ENCODE measurements at regions not wholly inside any gene's neighbourhood (a gene's known extent, or its start where the extent isn't known, plus 50 kb on each side); places are given as distances from the start of the nearest gene placed in this dataset.
"Not testable (repeated sequence)": the region's sequence is repeated elsewhere in the genome, so short reads cannot be mapped to it uniquely, and the experiment has no call there.

- no peak for DNase-seq (ENCODE audit: extremely low read depth, low read depth)
- TF ChIP-seq CTCF (IDR thresholded peaks at IDR 0.05; ENCODE audit: low read depth, low read length, missing control alignments) = no peak
- no peak overlapping the region for H3K4me3 ChIP-seq (replicated peaks; ENCODE audit: low read depth, low read length)
Measured at GRCh38 chr5:23139338-23140171, 286.4 kb upstream of the CDH12 start.

- DNase-seq (ENCODE audit: extremely low read depth, low read depth) = no peak
- no peak overlapping the region for H3K4me3 ChIP-seq (replicated peaks; ENCODE audit: low read depth, low read length)
- TF ChIP-seq CTCF (IDR thresholded peaks at IDR 0.05; ENCODE audit: low read depth, low read length, missing control alignments) = no peak
Measured at GRCh38 chr5:23136958-23137357, 283.8 kb upstream of the CDH12 start.

- DNase-seq (ENCODE audit: extremely low read depth, low read depth) = no peak
- H3K4me3 ChIP-seq (replicated peaks; ENCODE audit: low read depth, low read length) = no peak overlapping the region
- TF ChIP-seq CTCF (IDR thresholded peaks at IDR 0.05; ENCODE audit: low read depth, low read length, missing control alignments) = no peak
Measured at GRCh38 chr5:23132231-23132630, 279.1 kb upstream of the CDH12 start.

GRCh38 chr5:23112237-23112636, 259.1 kb upstream of the CDH12 start:
- no peak overlapping the region for H3K4me3 ChIP-seq (replicated peaks; ENCODE audit: low read depth, low read length)
- TF ChIP-seq CTCF (IDR thresholded peaks at IDR 0.05; ENCODE audit: low read depth, low read length, missing control alignments) = no peak
- no peak for DNase-seq (ENCODE audit: extremely low read depth, low read depth)

- no peak for DNase-seq (ENCODE audit: extremely low read depth, low read depth)
Measured at GRCh38 chr5:23105021-23105420, 251.9 kb upstream of the CDH12 start.

GRCh38 chr5:23103566-23103965, 250.4 kb upstream of the CDH12 start:
- H3K4me3 ChIP-seq (replicated peaks; ENCODE audit: low read depth, low read length) = no peak overlapping the region
- TF ChIP-seq CTCF (IDR thresholded peaks at IDR 0.05; ENCODE audit: low read depth, low read length, missing control alignments) = no peak
- DNase-seq (ENCODE audit: extremely low read depth, low read depth) = no peak

More at GRCh38 chr5:23105021-23105420, 251.9 kb upstream of the CDH12 start:
- no peak overlapping the region for H3K4me3 ChIP-seq (replicated peaks; ENCODE audit: low read depth, low read length)
- TF ChIP-seq CTCF (IDR thresholded peaks at IDR 0.05; ENCODE audit: low read depth, low read length, missing control alignments) = no peak

- H3K4me3 ChIP-seq (replicated peaks; ENCODE audit: low read depth, low read length); DNase-seq (ENCODE audit: extremely low read depth, low read depth): not testable (repeated sequence)
Measured at GRCh38 chr5:23095418-23095817, 242.3 kb upstream of the CDH12 start.

Measured in HFF-Myc (cell line).